ENCODE measurements at regions not wholly inside any gene's neighbourhood (a gene's known extent, or its start where the extent isn't known, plus 50 kb on each side); places are given as distances from the start of the nearest gene placed in this dataset.
A peak's percentile ranks its signal among the peaks of the same experiment; 100 is the strongest.
"Not testable (repeated sequence)": the region's sequence is repeated elsewhere in the genome, so short reads cannot be mapped to it uniquely, and the experiment has no call there.

DNA sequence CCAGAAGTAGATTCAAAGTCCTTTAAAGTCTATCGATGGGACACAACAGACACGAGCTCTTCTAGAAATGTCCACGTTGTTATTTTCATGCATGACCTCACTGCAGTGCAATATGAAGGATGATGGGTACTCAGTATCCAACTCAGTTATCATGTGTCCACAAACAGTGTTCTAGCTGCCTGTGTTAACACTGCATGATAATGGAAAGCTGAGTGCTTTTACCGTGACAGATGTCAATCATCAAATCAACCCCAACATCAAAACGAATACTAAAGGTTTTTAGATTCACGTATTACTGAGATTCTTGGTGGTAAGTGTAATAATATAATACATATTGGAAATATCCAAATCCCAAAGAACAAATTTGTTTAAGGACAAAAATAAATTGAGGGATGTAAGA, 394.8 kb upstream of the TENM3 start:
- TF ChIP-seq, protein P1, sequence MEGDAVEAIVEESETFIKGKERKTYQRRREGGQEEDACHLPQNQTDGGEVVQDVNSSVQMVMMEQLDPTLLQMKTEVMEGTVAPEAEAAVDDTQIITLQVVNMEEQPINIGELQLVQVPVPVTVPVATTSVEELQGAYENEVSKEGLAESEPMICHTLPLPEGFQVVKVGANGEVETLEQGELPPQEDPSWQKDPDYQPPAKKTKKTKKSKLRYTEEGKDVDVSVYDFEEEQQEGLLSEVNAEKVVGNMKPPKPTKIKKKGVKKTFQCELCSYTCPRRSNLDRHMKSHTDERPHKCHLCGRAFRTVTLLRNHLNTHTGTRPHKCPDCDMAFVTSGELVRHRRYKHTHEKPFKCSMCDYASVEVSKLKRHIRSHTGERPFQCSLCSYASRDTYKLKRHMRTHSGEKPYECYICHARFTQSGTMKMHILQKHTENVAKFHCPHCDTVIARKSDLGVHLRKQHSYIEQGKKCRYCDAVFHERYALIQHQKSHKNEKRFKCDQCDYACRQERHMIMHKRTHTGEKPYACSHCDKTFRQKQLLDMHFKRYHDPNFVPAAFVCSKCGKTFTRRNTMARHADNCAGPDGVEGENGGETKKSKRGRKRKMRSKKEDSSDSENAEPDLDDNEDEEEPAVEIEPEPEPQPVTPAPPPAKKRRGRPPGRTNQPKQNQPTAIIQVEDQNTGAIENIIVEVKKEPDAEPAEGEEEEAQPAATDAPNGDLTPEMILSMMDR (IDR thresholded peaks at IDR 0.05; ENCODE audit: unreplicated experiment), result no peak

DNA sequence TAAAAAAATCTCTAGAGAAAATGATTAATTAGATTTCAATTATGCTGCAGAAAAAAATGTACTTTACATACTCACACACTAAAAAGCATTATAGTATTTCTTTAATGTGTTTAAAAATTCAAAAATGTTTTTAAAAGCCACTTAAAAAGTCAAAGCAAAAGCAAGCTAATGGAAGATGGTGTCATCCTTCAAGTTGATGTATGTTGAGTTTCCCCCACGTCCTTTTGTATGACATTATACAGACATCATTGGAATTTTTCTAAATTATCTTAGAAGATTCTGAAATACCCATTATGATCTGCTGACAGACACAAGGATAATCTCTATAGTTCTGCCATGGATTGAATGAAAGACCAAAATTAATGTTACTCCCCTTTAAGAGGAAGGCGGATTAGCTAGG, 393.7 kb upstream of the TENM3 start:
- H3K27ac Mint-ChIP-seq (ENCODE audit: low read depth, unreplicated experiment), result no peak overlapping the region

More for the DNA sequence above, 394.8 kb upstream of the TENM3 start:
- CTCF ChIA-PET, result no interaction called here
- no TSS peak for BruUV-seq (replicated peaks)
- no peaks in the 10 kb centered on the region for H3K36me3 Mint-ChIP-seq (ENCODE audit: insufficient read depth, unreplicated experiment)
- peaks cover 7% of the 10 kb centered on the region for H3K4me1 Mint-ChIP-seq (ENCODE audit: insufficient read depth, unreplicated experiment)
- H3K27me3 Mint-ChIP-seq (ENCODE audit: insufficient read depth, unreplicated experiment), result no peaks in the 10 kb centered on the region
- no peak overlapping the region for H3K27ac Mint-ChIP-seq (ENCODE audit: low read depth, unreplicated experiment)
- DNase-seq (ENCODE audit: unreplicated experiment), result no peak
- intact Hi-C loops (cut with micrococcal nuclease), result no loop called here
- POLR2A ChIA-PET, result no interaction called here
- H3K9me3 Mint-ChIP-seq (ENCODE audit: unreplicated experiment), result no peaks in the 10 kb centered on the region
- H3K4me3 Mint-ChIP-seq (ENCODE audit: unreplicated experiment), result no peak overlapping the region

DNA sequence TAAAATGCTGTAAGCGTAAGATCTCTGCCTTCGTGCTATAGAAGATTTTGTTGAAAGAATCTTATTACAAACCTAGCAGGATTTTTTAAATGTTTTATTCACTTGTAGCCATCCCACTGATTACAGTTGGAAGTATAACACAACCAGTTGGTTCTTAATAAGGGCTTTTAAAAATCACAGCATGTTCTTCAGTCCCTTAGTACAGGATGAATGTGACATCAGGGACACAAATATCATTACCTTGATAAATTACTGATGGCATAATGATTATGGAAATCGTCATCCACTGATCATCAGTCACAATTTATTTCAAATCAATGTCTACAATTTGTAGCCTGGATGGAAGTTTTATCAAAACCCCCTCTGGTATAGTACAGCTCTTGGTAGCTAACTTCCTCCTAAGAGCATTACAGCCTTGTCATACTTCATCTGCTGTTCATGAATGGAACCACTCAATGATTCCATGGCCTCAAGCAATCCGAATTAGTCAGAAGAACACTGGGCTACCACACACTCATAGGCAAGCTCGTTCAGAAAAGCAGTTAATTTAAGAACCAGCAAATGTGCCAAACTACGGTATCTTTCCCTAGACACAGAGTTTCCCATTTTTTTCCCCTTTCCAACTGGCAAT, 389.2 kb upstream of the TENM3 start:
- CTCF ChIA-PET, result no interaction called here
- POLR2A ChIA-PET, result no interaction called here
- TF ChIP-seq, protein P1 (IDR thresholded peaks at IDR 0.05; ENCODE audit: unreplicated experiment), result no peak
- Mint-ChIP-seq H3K9me3 (ENCODE audit: unreplicated experiment) (no peaks in the 10 kb centered on the region), H3K36me3 (ENCODE audit: insufficient read depth, unreplicated experiment) (peaks cover 7% of the 10 kb centered on the region), H3K27ac (ENCODE audit: low read depth, unreplicated experiment) (no peak overlapping the region), H3K4me3 (ENCODE audit: unreplicated experiment) (no peak overlapping the region), H3K27me3 (ENCODE audit: insufficient read depth, unreplicated experiment) (no peaks in the 10 kb centered on the region), H3K4me1 (ENCODE audit: insufficient read depth, unreplicated experiment) (peaks cover 13% of the 10 kb centered on the region)
- no TSS peak for BruUV-seq (replicated peaks)
- intact Hi-C loops (cut with micrococcal nuclease), result no loop called here
- peak; percentile 7 for DNase-seq (ENCODE audit: unreplicated experiment)

More for the DNA sequence above, 393.7 kb upstream of the TENM3 start:
- Mint-ChIP-seq H3K27me3 (ENCODE audit: insufficient read depth, unreplicated experiment) (no peaks in the 10 kb centered on the region), H3K4me3 (ENCODE audit: unreplicated experiment) (no peak overlapping the region), H3K36me3 (ENCODE audit: insufficient read depth, unreplicated experiment) (no peaks in the 10 kb centered on the region), H3K9me3 (ENCODE audit: unreplicated experiment) (no peaks in the 10 kb centered on the region), H3K4me1 (ENCODE audit: insufficient read depth, unreplicated experiment) (peaks cover 11% of the 10 kb centered on the region)
- ChIA-PET CTCF (interaction anchor here (0.6 kb wide), 1 partner anchor 494 kb away, joined by 3 read pairs; no protein-coding TSS in a partner anchor), POLR2A (no interaction called here)
- no peak for DNase-seq (ENCODE audit: unreplicated experiment)
- TF ChIP-seq, protein P1 (IDR thresholded peaks at IDR 0.05; ENCODE audit: unreplicated experiment), result no peak
- no TSS peak for BruUV-seq (replicated peaks)
- intact Hi-C loops (cut with micrococcal nuclease), result no loop called here

DNA sequence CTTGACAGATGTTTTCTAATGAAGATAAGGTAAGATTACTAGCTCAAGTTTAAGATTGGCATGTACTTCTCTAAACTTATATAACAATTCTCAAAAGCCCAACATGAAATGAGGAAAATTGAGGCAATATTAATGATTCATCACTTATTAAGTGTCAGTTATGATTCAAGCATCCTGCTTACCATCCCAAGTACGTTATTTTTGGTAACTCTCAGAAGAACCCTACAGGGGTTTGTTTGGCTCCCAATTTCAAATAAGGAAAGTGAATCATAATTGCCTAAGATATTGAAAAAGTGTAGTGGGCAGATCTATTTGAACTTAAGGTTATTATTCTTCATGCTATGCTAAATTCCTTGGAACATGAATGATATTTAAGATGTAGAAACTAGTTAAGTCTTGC, 387.9 kb upstream of the TENM3 start:
- H3K9me3 Mint-ChIP-seq (ENCODE audit: unreplicated experiment), result no peaks in the 10 kb centered on the region
- no peak for DNase-seq (ENCODE audit: unreplicated experiment)
- intact Hi-C loops (cut with micrococcal nuclease), result no loop called here
- H3K4me3 Mint-ChIP-seq (ENCODE audit: unreplicated experiment), result no peak overlapping the region
- peaks cover 7% of the 10 kb centered on the region for H3K36me3 Mint-ChIP-seq (ENCODE audit: insufficient read depth, unreplicated experiment)
- no TSS peak for BruUV-seq (replicated peaks)
- H3K4me1 Mint-ChIP-seq (ENCODE audit: insufficient read depth, unreplicated experiment), result peaks cover 13% of the 10 kb centered on the region
- POLR2A ChIA-PET, result no interaction called here
- TF ChIP-seq, protein P1 (IDR thresholded peaks at IDR 0.05; ENCODE audit: unreplicated experiment), result no peak
- H3K27ac Mint-ChIP-seq (ENCODE audit: low read depth, unreplicated experiment), result no peak overlapping the region
- CTCF ChIA-PET, result no interaction called here
- no peaks in the 10 kb centered on the region for H3K27me3 Mint-ChIP-seq (ENCODE audit: insufficient read depth, unreplicated experiment)

DNA sequence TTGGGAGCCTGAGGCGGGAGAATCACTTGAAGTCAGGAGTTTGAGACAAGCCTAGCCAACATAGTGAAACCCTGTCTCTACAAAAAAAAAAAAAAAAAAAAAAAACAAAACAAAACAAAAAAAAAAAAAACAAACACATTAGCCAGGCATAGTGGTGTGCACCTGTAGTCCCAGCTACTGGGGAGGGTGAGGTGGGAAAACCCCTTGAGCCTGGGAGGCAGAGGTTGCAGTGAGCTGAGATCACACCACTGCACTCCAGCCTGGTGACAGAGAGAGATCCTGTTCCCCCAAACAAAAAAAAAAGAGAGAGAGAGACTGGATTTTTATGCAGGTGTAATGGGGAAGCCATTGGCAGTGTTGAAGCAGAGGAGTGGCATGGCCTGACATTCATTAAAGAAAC, 385.7 kb upstream of the TENM3 start:
- H3K9me3 Mint-ChIP-seq (ENCODE audit: unreplicated experiment); H3K36me3 Mint-ChIP-seq (ENCODE audit: insufficient read depth, unreplicated experiment); intact Hi-C loops (cut with micrococcal nuclease); H3K27me3 Mint-ChIP-seq (ENCODE audit: insufficient read depth, unreplicated experiment); H3K4me3 Mint-ChIP-seq (ENCODE audit: unreplicated experiment); DNase-seq (ENCODE audit: unreplicated experiment); BruUV-seq (replicated peaks); CTCF ChIA-PET; H3K27ac Mint-ChIP-seq (ENCODE audit: low read depth, unreplicated experiment): not testable (repeated sequence)
- H3K4me1 Mint-ChIP-seq (ENCODE audit: insufficient read depth, unreplicated experiment), result peaks cover 13% of the 10 kb centered on the region
- POLR2A ChIA-PET, result interaction anchor here (0.6 kb wide), 1 partner anchor 559 kb away, joined by 3 read pairs; no protein-coding TSS in a partner anchor
